Panc1 (cell line): ENCODE measurements at regions not wholly inside any gene's neighbourhood (a gene's known extent, or its start where the extent isn't known, plus 50 kb on each side); places are given as distances from the start of the nearest gene placed in this dataset.

Experiments used
- ATAC-seq: fragments of 200-7000 bp; cut with Tn5 transposase; 2 replicates; pipeline ENCODE4 v1.9.1; 2020; ENCODE audit warnings: mild to moderate bottlenecking, moderate library complexity
- BruUV-seq: library from RNA; stranded (reverse); fragments of 400-500 nt; replicated peaks from 2 replicates; lab custom pipeline; 2021; lab: Mats Ljungman, UMichigan
- CTCF ChIA-PET: fragments of 300-600 bp; sonication (Branson Sonifier 250); formaldehyde crosslinking; loops from one replicate; lab custom pipeline; 2022; ENCODE audit warnings: antibody characterized with exemption; lab: Charles Lee
- POLR2A ChIA-PET: fragments of 300-600 bp; sonication (Branson Sonifier 250); formaldehyde crosslinking; loops from one replicate; lab custom pipeline; 2022; ENCODE audit warnings: antibody characterized with exemption; lab: Charles Lee
- DNase-seq: peaks from one replicate; pipeline ENCODE4 v3.0.0-alpha.2; 2010; ENCODE audit warnings: low read depth, low spot score
- H3K27ac ChIP-seq: 2 replicates; pipeline ENCODE4 v1.5.1; 2011; ENCODE audit warnings: mild to moderate bottlenecking, low read length, inconsistent platforms
- H3K27me3 ChIP-seq: fragments of 200-500 bp; sonication (Bioruptor generic); 2 replicates; pipeline ENCODE4 v1.6.0; 2014; ENCODE audit warnings: low read length, inconsistent platforms; ENCODE audit not compliant: control insufficient read depth, insufficient read depth
- H3K36me3 ChIP-seq: fragments of 200-500 bp; sonication (Bioruptor generic); 2 replicates; pipeline ENCODE4 v1.5.1; 2014; ENCODE audit warnings: inconsistent platforms, mild to moderate bottlenecking, low read length, moderate library complexity; ENCODE audit not compliant: control insufficient read depth, insufficient read depth
- H3K4me1 ChIP-seq: 2 replicates; pipeline ENCODE4 v1.5.1; 2011; ENCODE audit warnings: inconsistent platforms, mild to moderate bottlenecking, low read length, moderate library complexity; ENCODE audit not compliant: control insufficient read depth, insufficient read depth
- H3K4me3 ChIP-seq, 2 experiments: 2 replicates each; pipeline ENCODE4 v1.5.1; 2011 to 2012; ENCODE audit warnings: low read depth in 2 of 2, low read length in 2 of 2, mild to moderate bottlenecking in 2 of 2, inconsistent platforms in 1 of 2, moderate library complexity in 1 of 2
- H3K9me3 ChIP-seq: fragments of 200-500 bp; sonication (Bioruptor generic); 2 replicates; pipeline ENCODE4 v1.5.1; 2014; ENCODE audit warnings: low read depth, mild to moderate bottlenecking, inconsistent platforms, low read length, moderate library complexity; ENCODE audit not compliant: control insufficient read depth, insufficient read depth
- CTCF ChIP-seq: fragments of 450-650 bp; IDR thresholded peaks from 2 replicates; pipeline ENCODE4 v1.5.1; 2017; ENCODE audit warnings: mild to moderate bottlenecking
- POLR2AphosphoS5 ChIP-seq: IDR thresholded peaks from 2 replicates; pipeline ENCODE4 v1.6.1; 2012; ENCODE audit warnings: mild to moderate bottlenecking, low read depth, low read length, moderate library complexity
- REST ChIP-seq, 2 experiments: IDR thresholded peaks; 2 replicates each; pipeline ENCODE4 v1.6.1; 2011 to 2012; ENCODE audit warnings: low read depth in 2 of 2, control low read depth in 1 of 2, low read length in 1 of 2, mild to moderate bottlenecking in 1 of 2, moderate library complexity in 1 of 2; ENCODE audit not compliant: insufficient read depth in 1 of 2
- SIN3A ChIP-seq: IDR thresholded peaks from 2 replicates; pipeline ENCODE4 v1.6.1; 2012; ENCODE audit warnings: low read depth, mild to moderate bottlenecking, low read length, moderate library complexity, borderline replicate concordance; ENCODE audit not compliant: insufficient read depth
- TCF7L2 ChIP-seq: IDR thresholded peaks from 2 replicates; pipeline ENCODE4 v1.6.1; 2011; ENCODE audit warnings: mild to moderate bottlenecking, low read depth, low read length, inconsistent platforms
- in situ Hi-C: cut with HindIII; loops from 2 replicates; pipeline ENCODE4 v1.10.0; 2016; ENCODE audit warnings: low sequenced_read_pairs, low pct_unique_long_range_greater_than_20kb
- intact Hi-C: fragments of 100-400 bp; cut with micrococcal nuclease; formaldehyde crosslinking; loops from one replicate; pipeline ENCODE4 v1.10.0; 2022; ENCODE audit not compliant: unreplicated experiment

- no peak for ATAC-seq
- Histone ChIP-seq H3K4me1 (no peaks in the 10 kb centered on the region), H3K4me3 (no peak overlapping the region), H3K9me3 (no peaks in the 10 kb centered on the region), H3K27me3 (no peaks in the 10 kb centered on the region), H3K27ac (no peak overlapping the region), H3K36me3 (no peaks in the 10 kb centered on the region)
- ChIA-PET POLR2A (no interaction called here), CTCF (interaction anchor here (0.6 kb wide), 1 partner anchor 36 kb away, joined by 3 read pairs; no protein-coding TSS in a partner anchor)
- TF ChIP-seq POLR2AphosphoS5 (no peak), REST (IDR thresholded peaks at IDR 0.05; ENCODE audit: insufficient read depth in 1 of 2, low read depth in 2 of 2, low read length in 1 of 2) (no peak), CTCF (no peak), SIN3A (no peak), TCF7L2 (no peak)
- intact Hi-C loops, result no loop called here
- BruUV-seq, result no TSS peak
- DNase-seq, result no peak
- in situ Hi-C loops, result no loop called here
Observed at GRCh38 chr15:98455904-98456303, 192.4 kb upstream of the IGF1R start.

- DNase-seq, result no peak
- no peak for ATAC-seq
- Histone ChIP-seq H3K4me1 (no peaks in the 10 kb centered on the region), H3K9me3 (peaks cover 23% of the 10 kb centered on the region), H3K27ac (no peak overlapping the region), H3K4me3 (no peak overlapping the region), H3K36me3 (no peaks in the 10 kb centered on the region), H3K27me3 (no peaks in the 10 kb centered on the region)
- in situ Hi-C loops, result no loop called here
- intact Hi-C loops, result no loop called here
- ChIA-PET CTCF (no interaction called here), POLR2A (no interaction called here)
- no peak for TF ChIP-seq TCF7L2
- TF ChIP-seq SIN3A, result no peak
- TF ChIP-seq REST (IDR thresholded peaks at IDR 0.05; ENCODE audit: insufficient read depth in 1 of 2, low read depth in 2 of 2, low read length in 1 of 2), result no peak
- TF ChIP-seq POLR2AphosphoS5, result no peak
- no peak for TF ChIP-seq CTCF
- no TSS peak for BruUV-seq
Observed at GRCh38 chr15:98476559-98476958, 171.8 kb upstream of the IGF1R start.
